HUES48 (cell line): ENCODE measurements at regions not wholly inside any gene's neighbourhood (a gene's known extent, or its start where the extent isn't known, plus 50 kb on each side); places are given as distances from the start of the nearest gene placed in this dataset.

Source experiments
- H3K27ac ChIP-seq: one replicate; pipeline ENCODE4 v1.7.0; 2013; ENCODE audit warnings: low read depth, low read length, inconsistent platforms
- H3K27me3 ChIP-seq: 2 replicates; pipeline ENCODE4 v1.6.1; 2013; ENCODE audit warnings: mild to moderate bottlenecking, low read length; ENCODE audit not compliant: control insufficient read depth, insufficient read depth
- H3K36me3 ChIP-seq: 2 replicates; pipeline ENCODE4 v1.6.1; 2013; ENCODE audit warnings: low read length; ENCODE audit not compliant: control insufficient read depth, insufficient read depth
- H3K4me1 ChIP-seq: 2 replicates; pipeline ENCODE4 v1.6.1; 2013; ENCODE audit warnings: mild to moderate bottlenecking, low read length; ENCODE audit not compliant: control insufficient read depth, insufficient read depth
- H3K4me3 ChIP-seq: 2 replicates; pipeline ENCODE4 v1.5.1; 2013; ENCODE audit warnings: mild to moderate bottlenecking, low read depth, low read length
- H3K9ac ChIP-seq: 2 replicates; pipeline ENCODE4 v1.6.1; 2013; ENCODE audit warnings: mild to moderate bottlenecking, low read depth, low read length, moderate library complexity
- H3K9me3 ChIP-seq: 2 replicates; pipeline ENCODE4 v1.6.1; 2013; ENCODE audit warnings: low read length; ENCODE audit not compliant: control insufficient read depth, insufficient read depth

GRCh38 chr21:31413698-31414097 is 69.6 kb upstream of the TIAM1 start:
- no peaks in the 10 kb centered on the region for H3K27me3 ChIP-seq
- H3K9ac ChIP-seq, result no peak overlapping the region
- no peak overlapping the region for H3K4me3 ChIP-seq
- H3K27ac ChIP-seq, result no peak overlapping the region
- H3K36me3 ChIP-seq, result no peaks in the 10 kb centered on the region
- H3K9me3 ChIP-seq, result no peaks in the 10 kb centered on the region
- peaks cover 5% of the 10 kb centered on the region; the same call in 1 of the 2 replicates for H3K4me1 ChIP-seq

GRCh38 chr21:31410499-31411131 is 66.6 kb upstream of the TIAM1 start:
- Histone ChIP-seq H3K9ac (no peak overlapping the region), H3K4me1 (no peaks in the 10 kb centered on the region), H3K36me3 (no peaks in the 10 kb centered on the region), H3K9me3 (no peaks in the 10 kb centered on the region), H3K27ac (no peak overlapping the region), H3K27me3 (no peaks in the 10 kb centered on the region), H3K4me3 (no peak overlapping the region)

GRCh38 chr21:31409831-31410487 is 65.9 kb upstream of the TIAM1 start:
- H3K9ac ChIP-seq, result no peak overlapping the region
- no peaks in the 10 kb centered on the region for H3K27me3 ChIP-seq
- no peaks in the 10 kb centered on the region for H3K9me3 ChIP-seq
- H3K4me1 ChIP-seq, result no peaks in the 10 kb centered on the region
- H3K4me3 ChIP-seq, result no peak overlapping the region
- no peaks in the 10 kb centered on the region for H3K36me3 ChIP-seq
- no peak overlapping the region for H3K27ac ChIP-seq

GRCh38 chr21:31408301-31409088 is 64.4 kb upstream of the TIAM1 start:
- Histone ChIP-seq H3K36me3 (no peaks in the 10 kb centered on the region), H3K9me3 (no peaks in the 10 kb centered on the region), H3K27ac (no peak overlapping the region), H3K27me3 (no peaks in the 10 kb centered on the region), H3K9ac (no peak overlapping the region), H3K4me3 (no peak overlapping the region), H3K4me1 (no peaks in the 10 kb centered on the region)

GRCh38 chr21:31406510-31406909 is 62.4 kb upstream of the TIAM1 start:
- no peak overlapping the region for H3K27ac ChIP-seq
- no peaks in the 10 kb centered on the region for H3K9me3 ChIP-seq
- no peaks in the 10 kb centered on the region for H3K4me1 ChIP-seq
- no peaks in the 10 kb centered on the region for H3K36me3 ChIP-seq
- H3K9ac ChIP-seq, result no peak overlapping the region
- H3K27me3 ChIP-seq, result no peaks in the 10 kb centered on the region
- no peak overlapping the region for H3K4me3 ChIP-seq

- no peaks in the 10 kb centered on the region for H3K4me1 ChIP-seq
- H3K27ac ChIP-seq, result no peak overlapping the region
- no peak overlapping the region for H3K4me3 ChIP-seq
- no peaks in the 10 kb centered on the region for H3K36me3 ChIP-seq
- no peak overlapping the region for H3K9ac ChIP-seq
- no peaks in the 10 kb centered on the region for H3K9me3 ChIP-seq
- no peaks in the 10 kb centered on the region for H3K27me3 ChIP-seq
Observed at GRCh38 chr21:31405604-31406003, 61.5 kb upstream of the TIAM1 start.

GRCh38 chr21:31403596-31404333 is 59.7 kb upstream of the TIAM1 start:
- no peaks in the 10 kb centered on the region for H3K36me3 ChIP-seq
- no peak overlapping the region for H3K9ac ChIP-seq
- H3K4me3 ChIP-seq, result no peak overlapping the region
- no peak overlapping the region for H3K27ac ChIP-seq
- no peaks in the 10 kb centered on the region for H3K27me3 ChIP-seq
- no peaks in the 10 kb centered on the region for H3K9me3 ChIP-seq
- H3K4me1 ChIP-seq, result no peaks in the 10 kb centered on the region

GRCh38 chr21:31399591-31399990 is 55.5 kb upstream of the TIAM1 start:
- Histone ChIP-seq H3K36me3 (no peaks in the 10 kb centered on the region), H3K27me3 (no peaks in the 10 kb centered on the region), H3K9me3 (no peaks in the 10 kb centered on the region), H3K4me3 (no peak overlapping the region), H3K4me1 (peaks cover 9% of the 10 kb centered on the region; the same call in 1 of the 2 replicates), H3K9ac (no peak overlapping the region), H3K27ac (no peak overlapping the region)

GRCh38 chr21:31398574-31398973 is 54.5 kb upstream of the TIAM1 start:
- Histone ChIP-seq H3K27ac (no peak overlapping the region), H3K36me3 (no peaks in the 10 kb centered on the region), H3K4me3 (no peak overlapping the region), H3K9me3 (no peaks in the 10 kb centered on the region), H3K27me3 (no peaks in the 10 kb centered on the region), H3K9ac (no peak overlapping the region), H3K4me1 (peaks cover 9% of the 10 kb centered on the region; the same call in 1 of the 2 replicates)

- Histone ChIP-seq H3K4me3 (no peak overlapping the region), H3K9ac (no peak overlapping the region), H3K27ac (no peak overlapping the region), H3K9me3 (no peaks in the 10 kb centered on the region), H3K36me3 (no peaks in the 10 kb centered on the region), H3K27me3 (no peaks in the 10 kb centered on the region), H3K4me1 (peaks cover 9% of the 10 kb centered on the region; the same call in 1 of the 2 replicates)
Observed at GRCh38 chr21:31397939-31398338, 53.9 kb upstream of the TIAM1 start.
